GM12878 (cell line): ENCODE measurements at regions not wholly inside any gene's neighbourhood (a gene's known extent, or its start where the extent isn't known, plus 50 kb on each side); places are given as distances from the start of the nearest gene placed in this dataset.

Experiments used
- E2F8 ChIP-seq: fragments of 450-650 bp; IDR thresholded peaks from 2 replicates; pipeline ENCODE4 v1.6.1; 2018; ENCODE audit warnings: mild to moderate bottlenecking, low read depth, moderate library complexity; ENCODE audit not compliant: partially characterized antibody
- NBN ChIP-seq: fragments of 450-650 bp; IDR thresholded peaks from 2 replicates; pipeline ENCODE4 v1.6.1; 2016
- POLR2AphosphoS5 ChIP-seq: IDR thresholded peaks from 2 replicates; pipeline ENCODE4 v1.6.1; 2011; ENCODE audit warnings: mild to moderate bottlenecking, low read length, inconsistent platforms
- RCOR1 ChIP-seq: conservative IDR thresholded peaks from 2 replicates; pipeline ENCODE4 v1.6.1; 2012; ENCODE audit warnings: low read depth, low read length, improper control_type of control experiment
- ZNF274 ChIP-seq: IDR thresholded peaks from one replicate; pipeline ENCODE4 v1.8.0; 2011; ENCODE audit not compliant: insufficient read length, insufficient read depth
- TF ChIP-seq, protein P1 (sequence below), 3 experiments: IDR thresholded peaks in 2 of 3; conservative IDR thresholded peaks in 1 of 3; 2 replicates each; pipeline ENCODE4 v1.5.1; 2011; ENCODE audit warnings: low read depth in 3 of 3, low read length in 3 of 3, mild to moderate bottlenecking in 3 of 3, control low read depth in 2 of 3, moderate library complexity in 2 of 3, inconsistent platforms in 1 of 3, mixed read lengths in 1 of 3; ENCODE audit not compliant: control insufficient read depth in 2 of 3, insufficient read depth in 1 of 3; ENCODE audit errors: extremely low read depth in 1 of 3
- TF ChIP-seq, protein P2 (sequence below): IDR thresholded peaks from 2 replicates; pipeline ENCODE4 v1.6.1; 2012; ENCODE audit warnings: low read depth, low read length, improper control_type of control experiment

GRCh38 chr19:20334760-20335159 lies 167.7 kb downstream of the ZNF486 start:
- TF ChIP-seq ZNF274 (no peak), E2F8 (no peak), RCOR1 (no peak), POLR2AphosphoS5 (no peak), NBN (no peak)
- TF ChIP-seq, protein P1, sequence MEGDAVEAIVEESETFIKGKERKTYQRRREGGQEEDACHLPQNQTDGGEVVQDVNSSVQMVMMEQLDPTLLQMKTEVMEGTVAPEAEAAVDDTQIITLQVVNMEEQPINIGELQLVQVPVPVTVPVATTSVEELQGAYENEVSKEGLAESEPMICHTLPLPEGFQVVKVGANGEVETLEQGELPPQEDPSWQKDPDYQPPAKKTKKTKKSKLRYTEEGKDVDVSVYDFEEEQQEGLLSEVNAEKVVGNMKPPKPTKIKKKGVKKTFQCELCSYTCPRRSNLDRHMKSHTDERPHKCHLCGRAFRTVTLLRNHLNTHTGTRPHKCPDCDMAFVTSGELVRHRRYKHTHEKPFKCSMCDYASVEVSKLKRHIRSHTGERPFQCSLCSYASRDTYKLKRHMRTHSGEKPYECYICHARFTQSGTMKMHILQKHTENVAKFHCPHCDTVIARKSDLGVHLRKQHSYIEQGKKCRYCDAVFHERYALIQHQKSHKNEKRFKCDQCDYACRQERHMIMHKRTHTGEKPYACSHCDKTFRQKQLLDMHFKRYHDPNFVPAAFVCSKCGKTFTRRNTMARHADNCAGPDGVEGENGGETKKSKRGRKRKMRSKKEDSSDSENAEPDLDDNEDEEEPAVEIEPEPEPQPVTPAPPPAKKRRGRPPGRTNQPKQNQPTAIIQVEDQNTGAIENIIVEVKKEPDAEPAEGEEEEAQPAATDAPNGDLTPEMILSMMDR (IDR thresholded peaks at IDR 0.05 in 2 of 3, conservative IDR thresholded peaks at IDR 0.05 in 1 of 3; ENCODE audit: control insufficient read depth in 2 of 3, extremely low read depth in 1 of 3, insufficient read depth in 1 of 3, low read depth in 3 of 3, low read length in 3 of 3): no peak
- TF ChIP-seq, protein P2, sequence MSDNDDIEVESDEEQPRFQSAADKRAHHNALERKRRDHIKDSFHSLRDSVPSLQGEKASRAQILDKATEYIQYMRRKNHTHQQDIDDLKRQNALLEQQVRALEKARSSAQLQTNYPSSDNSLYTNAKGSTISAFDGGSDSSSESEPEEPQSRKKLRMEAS: no peak
